ENCODE measurements at regions not wholly inside any gene's neighbourhood (a gene's known extent, or its start where the extent isn't known, plus 50 kb on each side); places are given as distances from the start of the nearest gene placed in this dataset.

- TF ChIP-seq EZH2 (IDR thresholded peaks at IDR 0.05; ENCODE audit: low read depth) = no peak
- TF ChIP-seq, protein P1, sequence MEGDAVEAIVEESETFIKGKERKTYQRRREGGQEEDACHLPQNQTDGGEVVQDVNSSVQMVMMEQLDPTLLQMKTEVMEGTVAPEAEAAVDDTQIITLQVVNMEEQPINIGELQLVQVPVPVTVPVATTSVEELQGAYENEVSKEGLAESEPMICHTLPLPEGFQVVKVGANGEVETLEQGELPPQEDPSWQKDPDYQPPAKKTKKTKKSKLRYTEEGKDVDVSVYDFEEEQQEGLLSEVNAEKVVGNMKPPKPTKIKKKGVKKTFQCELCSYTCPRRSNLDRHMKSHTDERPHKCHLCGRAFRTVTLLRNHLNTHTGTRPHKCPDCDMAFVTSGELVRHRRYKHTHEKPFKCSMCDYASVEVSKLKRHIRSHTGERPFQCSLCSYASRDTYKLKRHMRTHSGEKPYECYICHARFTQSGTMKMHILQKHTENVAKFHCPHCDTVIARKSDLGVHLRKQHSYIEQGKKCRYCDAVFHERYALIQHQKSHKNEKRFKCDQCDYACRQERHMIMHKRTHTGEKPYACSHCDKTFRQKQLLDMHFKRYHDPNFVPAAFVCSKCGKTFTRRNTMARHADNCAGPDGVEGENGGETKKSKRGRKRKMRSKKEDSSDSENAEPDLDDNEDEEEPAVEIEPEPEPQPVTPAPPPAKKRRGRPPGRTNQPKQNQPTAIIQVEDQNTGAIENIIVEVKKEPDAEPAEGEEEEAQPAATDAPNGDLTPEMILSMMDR (conservative IDR thresholded peaks at IDR 0.05) = no peak
Observed at GRCh38 chr16:79765901-79766394, 165.4 kb upstream of the MAF start.

Data from PC-9 (cell line).